GM12878 (cell line): ENCODE measurements at regions not wholly inside any gene's neighbourhood (a gene's known extent, or its start where the extent isn't known, plus 50 kb on each side); places are given as distances from the start of the nearest gene placed in this dataset.

ENCODE experiments used
- EGR1 ChIP-seq, 2 experiments: IDR thresholded peaks; 1 replicate in 1 of 2; 2 replicates in 1 of 2; pipeline ENCODE4 v1.6.1; 2011 to 2012; ENCODE audit warnings: low read depth in 2 of 2, low read length in 2 of 2, borderline replicate concordance in 1 of 2, mild to moderate bottlenecking in 1 of 2, moderate library complexity in 1 of 2
- NR2F1 ChIP-seq: fragments of 450-650 bp; conservative IDR thresholded peaks from 2 replicates; pipeline ENCODE4 v1.6.1; 2017; ENCODE audit warnings: mild to moderate bottlenecking
- POLR2AphosphoS5 ChIP-seq: IDR thresholded peaks from 2 replicates; pipeline ENCODE4 v1.6.1; 2011; ENCODE audit warnings: mild to moderate bottlenecking, low read length, inconsistent platforms
- RBBP5 ChIP-seq: fragments of 200-600 bp; sonication (generic); conservative IDR thresholded peaks from 2 replicates; pipeline ENCODE4 v1.6.1; 2016
- RFX5 ChIP-seq: IDR thresholded peaks from 2 replicates; pipeline ENCODE4 v1.6.1; 2011; ENCODE audit warnings: low read depth, low read length, improper control_type of control experiment
- TBL1XR1 ChIP-seq: IDR thresholded peaks from 2 replicates; pipeline ENCODE4 v1.6.1; 2012; ENCODE audit warnings: low read depth, low read length, improper control_type of control experiment
- ZNF207 ChIP-seq: fragments of 450-650 bp; IDR thresholded peaks from 2 replicates; pipeline ENCODE4 v1.6.1; 2014; ENCODE audit warnings: antibody characterized with exemption, mild to moderate bottlenecking, borderline replicate concordance
- TF ChIP-seq, protein P1 (sequence below), 3 experiments: IDR thresholded peaks in 2 of 3; conservative IDR thresholded peaks in 1 of 3; 2 replicates each; pipeline ENCODE4 v1.5.1; 2011; ENCODE audit warnings: low read depth in 3 of 3, low read length in 3 of 3, mild to moderate bottlenecking in 3 of 3, control low read depth in 2 of 3, moderate library complexity in 2 of 3, inconsistent platforms in 1 of 3, mixed read lengths in 1 of 3; ENCODE audit not compliant: control insufficient read depth in 2 of 3, insufficient read depth in 1 of 3; ENCODE audit errors: extremely low read depth in 1 of 3
- TF ChIP-seq, protein P2 (sequence below): IDR thresholded peaks from 2 replicates; pipeline ENCODE4 v1.6.1; 2012; ENCODE audit warnings: low read depth, low read length, improper control_type of control experiment

DNA sequence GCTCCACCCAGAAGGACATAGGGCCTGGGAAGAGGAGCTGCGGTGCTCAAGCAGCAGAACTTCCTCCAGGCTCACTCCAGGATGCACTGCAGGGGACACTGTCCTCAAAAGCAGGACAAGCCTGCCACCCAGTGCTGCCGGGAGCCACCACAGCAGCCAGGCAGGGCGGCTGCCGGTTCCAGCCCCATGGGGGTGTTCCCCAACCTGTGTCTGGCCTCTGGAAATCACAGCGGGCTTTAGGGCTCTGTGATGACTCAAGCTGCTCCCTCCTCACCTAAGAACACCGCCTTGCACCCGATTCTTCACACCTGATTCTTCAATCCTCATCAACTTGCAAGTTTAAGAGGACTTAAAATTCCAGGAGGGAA lies 71.9 kb upstream of the SLC6A11 start:
- no peak for TF ChIP-seq RBBP5
- no peak for TF ChIP-seq EGR1 (IDR thresholded peaks at IDR 0.05; ENCODE audit: borderline replicate concordance in 1 of 2, low read depth in 2 of 2, low read length in 2 of 2)
- TF ChIP-seq POLR2AphosphoS5: no peak
- TF ChIP-seq TBL1XR1: no peak
- TF ChIP-seq, protein P1, sequence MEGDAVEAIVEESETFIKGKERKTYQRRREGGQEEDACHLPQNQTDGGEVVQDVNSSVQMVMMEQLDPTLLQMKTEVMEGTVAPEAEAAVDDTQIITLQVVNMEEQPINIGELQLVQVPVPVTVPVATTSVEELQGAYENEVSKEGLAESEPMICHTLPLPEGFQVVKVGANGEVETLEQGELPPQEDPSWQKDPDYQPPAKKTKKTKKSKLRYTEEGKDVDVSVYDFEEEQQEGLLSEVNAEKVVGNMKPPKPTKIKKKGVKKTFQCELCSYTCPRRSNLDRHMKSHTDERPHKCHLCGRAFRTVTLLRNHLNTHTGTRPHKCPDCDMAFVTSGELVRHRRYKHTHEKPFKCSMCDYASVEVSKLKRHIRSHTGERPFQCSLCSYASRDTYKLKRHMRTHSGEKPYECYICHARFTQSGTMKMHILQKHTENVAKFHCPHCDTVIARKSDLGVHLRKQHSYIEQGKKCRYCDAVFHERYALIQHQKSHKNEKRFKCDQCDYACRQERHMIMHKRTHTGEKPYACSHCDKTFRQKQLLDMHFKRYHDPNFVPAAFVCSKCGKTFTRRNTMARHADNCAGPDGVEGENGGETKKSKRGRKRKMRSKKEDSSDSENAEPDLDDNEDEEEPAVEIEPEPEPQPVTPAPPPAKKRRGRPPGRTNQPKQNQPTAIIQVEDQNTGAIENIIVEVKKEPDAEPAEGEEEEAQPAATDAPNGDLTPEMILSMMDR (IDR thresholded peaks at IDR 0.05 in 2 of 3, conservative IDR thresholded peaks at IDR 0.05 in 1 of 3; ENCODE audit: control insufficient read depth in 2 of 3, extremely low read depth in 1 of 3, insufficient read depth in 1 of 3, low read depth in 3 of 3, low read length in 3 of 3): peak in 1 of 3 experiments; percentile 25; a peak in 1 of 6 replicates
- no peak for TF ChIP-seq NR2F1
- no peak for TF ChIP-seq RFX5
- no peak for TF ChIP-seq ZNF207
- TF ChIP-seq, protein P2, sequence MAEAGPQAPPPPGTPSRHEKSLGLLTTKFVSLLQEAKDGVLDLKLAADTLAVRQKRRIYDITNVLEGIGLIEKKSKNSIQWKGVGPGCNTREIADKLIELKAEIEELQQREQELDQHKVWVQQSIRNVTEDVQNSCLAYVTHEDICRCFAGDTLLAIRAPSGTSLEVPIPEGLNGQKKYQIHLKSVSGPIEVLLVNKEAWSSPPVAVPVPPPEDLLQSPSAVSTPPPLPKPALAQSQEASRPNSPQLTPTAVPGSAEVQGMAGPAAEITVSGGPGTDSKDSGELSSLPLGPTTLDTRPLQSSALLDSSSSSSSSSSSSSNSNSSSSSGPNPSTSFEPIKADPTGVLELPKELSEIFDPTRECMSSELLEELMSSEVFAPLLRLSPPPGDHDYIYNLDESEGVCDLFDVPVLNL: no peak
